SK-N-SH treated with all-trans-retinoic acid at 6 μM for 48 hours (cell line): ENCODE measurements at regions not wholly inside any gene's neighbourhood (a gene's known extent, or its start where the extent isn't known, plus 50 kb on each side); places are given as distances from the start of the nearest gene placed in this dataset.

ENCODE experiments used
- BACH2 ChIP-seq: fragments of 250-450 bp; sonication (Bioruptor Pico); IDR thresholded peaks from 2 replicates; pipeline ENCODE4 v1.9.0; 2021; ENCODE audit warnings: mild to moderate bottlenecking, borderline replicate concordance
- CREB5 ChIP-seq: fragments of 250-450 bp; sonication (Bioruptor Pico); IDR thresholded peaks from 2 replicates; pipeline ENCODE4 v1.5.1; 2020; ENCODE audit warnings: low read depth, mild to moderate bottlenecking, moderate library complexity
- CSDC2 ChIP-seq: fragments of 250-450 bp; sonication (Bioruptor Pico); IDR thresholded peaks from 2 replicates; pipeline ENCODE4 v1.5.0; 2020; ENCODE audit warnings: mild to moderate bottlenecking, moderate library complexity
- CSRNP3 ChIP-seq: fragments of 250-450 bp; sonication (Bioruptor Pico); IDR thresholded peaks from 2 replicates; pipeline ENCODE4 v1.5.1; 2021; ENCODE audit warnings: mild to moderate bottlenecking, moderate library complexity
- GLIS3 ChIP-seq: fragments of 250-450 bp; sonication (Bioruptor Pico); IDR thresholded peaks from 2 replicates; pipeline ENCODE4 v1.5.0; 2020; ENCODE audit warnings: mild to moderate bottlenecking, moderate library complexity
- ISL1 ChIP-seq: fragments of 250-450 bp; sonication (Bioruptor Pico); IDR thresholded peaks from 2 replicates; pipeline ENCODE4 v2.1.2; 2022; ENCODE audit warnings: mild to moderate bottlenecking, moderate library complexity
- OSR1 ChIP-seq: fragments of 250-450 bp; sonication (Bioruptor Pico); IDR thresholded peaks from 2 replicates; pipeline ENCODE4 v1.8.0; 2022; ENCODE audit warnings: moderate library complexity, mild to moderate bottlenecking, inconsistent platforms
- RARB ChIP-seq: fragments of 250-450 bp; sonication (Bioruptor Pico); IDR thresholded peaks from 2 replicates; pipeline ENCODE4 v1.8.0; 2021; ENCODE audit warnings: mild to moderate bottlenecking, moderate library complexity
- ZFP3 ChIP-seq: fragments of 250-450 bp; sonication (Bioruptor Pico); IDR thresholded peaks from 2 replicates; pipeline ENCODE4 v1.5.0; 2020; ENCODE audit warnings: mild to moderate bottlenecking, moderate library complexity
- ZFP30 ChIP-seq: fragments of 450-650 bp; formaldehyde crosslinking; IDR thresholded peaks from 2 replicates; pipeline ENCODE4 v1.5.0; 2022; ENCODE audit warnings: mild to moderate bottlenecking, moderate library complexity
- ZNF565 ChIP-seq: fragments of 450-650 bp; formaldehyde crosslinking; conservative IDR thresholded peaks from 2 replicates; pipeline ENCODE4 v1.5.0; 2020; ENCODE audit warnings: low read depth, mild to moderate bottlenecking, moderate library complexity
- TF ChIP-seq, protein P1 (sequence below): fragments of 250-450 bp; sonication (Bioruptor Pico); IDR thresholded peaks from 2 replicates; pipeline ENCODE4 v1.8.0; 2020; ENCODE audit warnings: mild to moderate bottlenecking, moderate library complexity, borderline replicate concordance

- TF ChIP-seq OSR1 (CRISPR knock-in tag) (no peak), CSRNP3 (CRISPR knock-in tag) (no peak), ZFP3 (no peak), GLIS3 (CRISPR knock-in tag) (no peak), CREB5 (CRISPR knock-in tag) (no peak), BACH2 (CRISPR knock-in tag) (no peak), ZNF565 (CRISPR knock-in tag) (no peak), ZFP30 (CRISPR knock-in tag) (no peak), ISL1 (CRISPR knock-in tag) (no peak), CSDC2 (CRISPR knock-in tag) (no peak), RARB (CRISPR knock-in tag) (no peak)
- TF ChIP-seq, protein P1, sequence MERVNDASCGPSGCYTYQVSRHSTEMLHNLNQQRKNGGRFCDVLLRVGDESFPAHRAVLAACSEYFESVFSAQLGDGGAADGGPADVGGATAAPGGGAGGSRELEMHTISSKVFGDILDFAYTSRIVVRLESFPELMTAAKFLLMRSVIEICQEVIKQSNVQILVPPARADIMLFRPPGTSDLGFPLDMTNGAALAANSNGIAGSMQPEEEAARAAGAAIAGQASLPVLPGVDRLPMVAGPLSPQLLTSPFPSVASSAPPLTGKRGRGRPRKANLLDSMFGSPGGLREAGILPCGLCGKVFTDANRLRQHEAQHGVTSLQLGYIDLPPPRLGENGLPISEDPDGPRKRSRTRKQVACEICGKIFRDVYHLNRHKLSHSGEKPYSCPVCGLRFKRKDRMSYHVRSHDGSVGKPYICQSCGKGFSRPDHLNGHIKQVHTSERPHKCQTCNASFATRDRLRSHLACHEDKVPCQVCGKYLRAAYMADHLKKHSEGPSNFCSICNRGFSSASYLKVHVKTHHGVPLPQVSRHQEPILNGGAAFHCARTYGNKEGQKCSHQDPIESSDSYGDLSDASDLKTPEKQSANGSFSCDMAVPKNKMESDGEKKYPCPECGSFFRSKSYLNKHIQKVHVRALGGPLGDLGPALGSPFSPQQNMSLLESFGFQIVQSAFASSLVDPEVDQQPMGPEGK (CRISPR knock-in tag) = no peak
Observed at GRCh38 chr3:197424266-197424665, 125.9 kb upstream of the DLG1 start.
